ENCODE measurements at regions not wholly inside any gene's neighbourhood (a gene's known extent, or its start where the extent isn't known, plus 50 kb on each side); places are given as distances from the start of the nearest gene placed in this dataset.

GRCh38 chr2:138291805-138292204 lies 209.8 kb upstream of the SPOPL start:
- Histone ChIP-seq H3K27me3 (no peaks in the 10 kb centered on the region), H3K4me1 (no peaks in the 10 kb centered on the region), H3K9me3 (peaks cover 0 to 3% of the 10 kb centered on the region in 2 donors), H3K4me3 (no peak overlapping the region), H3K36me3 (no peaks in the 10 kb centered on the region), H3K27ac (no peak overlapping the region)
- intact Hi-C loops (cut with DNase I), result no loop called here
- TF ChIP-seq CTCF (IDR thresholded peaks at IDR 0.05), result no peak
- DNase-seq (no peak), ATAC-seq (no peak)

DNA sequence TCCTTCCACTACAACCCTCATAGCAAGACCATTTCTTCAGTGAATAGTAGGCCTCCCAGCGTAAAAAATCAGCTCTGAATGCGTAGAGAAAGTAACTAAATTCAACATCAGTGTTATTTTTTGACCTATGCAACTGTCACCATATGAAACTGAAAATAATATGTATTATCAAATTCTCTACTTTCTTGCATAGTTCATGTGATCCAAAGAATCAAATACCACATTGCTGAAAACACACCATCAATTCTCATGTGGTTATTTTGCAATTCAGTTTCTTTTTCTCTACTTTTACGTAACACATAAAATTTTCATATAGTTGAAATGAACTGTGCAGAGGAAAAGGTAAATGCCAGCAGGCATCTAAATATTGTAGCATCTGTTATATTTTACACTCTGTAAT lies 208.5 kb upstream of the SPOPL start:
- no peak overlapping the region for H3K4me3 ChIP-seq
- H3K36me3 ChIP-seq, result no peaks in the 10 kb centered on the region
- H3K27me3 ChIP-seq, result no peaks in the 10 kb centered on the region
- no peak overlapping the region for H3K27ac ChIP-seq
- no peak for TF ChIP-seq CTCF (IDR thresholded peaks at IDR 0.05)
- DNase-seq (no peak), ATAC-seq (no peak)
- H3K4me1 ChIP-seq, result no peaks in the 10 kb centered on the region
- intact Hi-C loops (cut with DNase I), result no loop called here
- H3K9me3 ChIP-seq, result no peaks in the 10 kb centered on the region

- Histone ChIP-seq H3K27ac (no peak overlapping the region), H3K4me3 (no peak overlapping the region), H3K36me3 (no peaks in the 10 kb centered on the region), H3K27me3 (no peaks in the 10 kb centered on the region), H3K9me3 (no peaks in the 10 kb centered on the region), H3K4me1 (no peaks in the 10 kb centered on the region)
- no peak for ATAC-seq
- intact Hi-C loops (cut with DNase I), result no loop called here
- no peak for TF ChIP-seq CTCF (IDR thresholded peaks at IDR 0.05)
- DNase-seq, result no peak
Measured at GRCh38 chr2:138293549-138293948, 208.0 kb upstream of the SPOPL start.

- H3K27ac ChIP-seq, result no peak overlapping the region
- intact Hi-C loops (cut with DNase I), result no loop called here
- no peaks in the 10 kb centered on the region for H3K36me3 ChIP-seq
- H3K4me1 ChIP-seq, result no peaks in the 10 kb centered on the region
- DNase-seq (no peak), ATAC-seq (no peak)
- no peaks in the 10 kb centered on the region for H3K27me3 ChIP-seq
- H3K9me3 ChIP-seq, result no peaks in the 10 kb centered on the region
- H3K4me3 ChIP-seq, result no peak overlapping the region
- no peak for TF ChIP-seq CTCF (IDR thresholded peaks at IDR 0.05)
Measured at GRCh38 chr2:138294451-138294850, 207.1 kb upstream of the SPOPL start.

- ATAC-seq, result no peak
- intact Hi-C loops (cut with DNase I), result no loop called here
- DNase-seq, result no peak
- Histone ChIP-seq H3K36me3 (no peaks in the 10 kb centered on the region), H3K9me3 (no peaks in the 10 kb centered on the region), H3K27me3 (no peaks in the 10 kb centered on the region), H3K4me1 (no peaks in the 10 kb centered on the region), H3K4me3 (no peak overlapping the region), H3K27ac (no peak overlapping the region)
- TF ChIP-seq CTCF (IDR thresholded peaks at IDR 0.05), result no peak
Measured at GRCh38 chr2:138296365-138296764, 205.2 kb upstream of the SPOPL start.

Data from left lung (tissue), 4 donors.